ENCODE measurements at regions not wholly inside any gene's neighbourhood (a gene's known extent, or its start where the extent isn't known, plus 50 kb on each side); places are given as distances from the start of the nearest gene placed in this dataset.
A peak's percentile ranks its signal among the peaks of the same experiment; 100 is the strongest.

DNA sequence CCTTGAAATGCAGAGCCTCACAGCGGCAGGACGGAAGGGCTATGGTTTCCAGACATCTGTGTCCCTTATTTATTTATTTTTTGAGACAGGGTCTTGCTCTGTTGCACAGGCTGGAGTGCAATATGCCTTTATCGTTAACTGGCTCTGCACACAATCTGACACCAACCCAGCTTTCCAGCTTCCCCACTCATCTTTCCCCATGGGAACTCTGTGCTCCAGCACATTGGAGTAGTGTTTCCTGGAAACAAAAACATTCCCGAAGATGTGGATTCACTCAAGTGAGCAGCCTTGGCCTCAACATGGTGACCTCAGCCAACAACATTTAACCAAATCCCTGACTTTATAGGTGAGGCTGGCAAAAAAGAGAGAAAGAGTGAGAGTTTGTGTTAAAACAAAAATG, 307.1 kb downstream of the TMEM114 start:
- no peak for DNase-seq
- TF ChIP-seq, protein P1, sequence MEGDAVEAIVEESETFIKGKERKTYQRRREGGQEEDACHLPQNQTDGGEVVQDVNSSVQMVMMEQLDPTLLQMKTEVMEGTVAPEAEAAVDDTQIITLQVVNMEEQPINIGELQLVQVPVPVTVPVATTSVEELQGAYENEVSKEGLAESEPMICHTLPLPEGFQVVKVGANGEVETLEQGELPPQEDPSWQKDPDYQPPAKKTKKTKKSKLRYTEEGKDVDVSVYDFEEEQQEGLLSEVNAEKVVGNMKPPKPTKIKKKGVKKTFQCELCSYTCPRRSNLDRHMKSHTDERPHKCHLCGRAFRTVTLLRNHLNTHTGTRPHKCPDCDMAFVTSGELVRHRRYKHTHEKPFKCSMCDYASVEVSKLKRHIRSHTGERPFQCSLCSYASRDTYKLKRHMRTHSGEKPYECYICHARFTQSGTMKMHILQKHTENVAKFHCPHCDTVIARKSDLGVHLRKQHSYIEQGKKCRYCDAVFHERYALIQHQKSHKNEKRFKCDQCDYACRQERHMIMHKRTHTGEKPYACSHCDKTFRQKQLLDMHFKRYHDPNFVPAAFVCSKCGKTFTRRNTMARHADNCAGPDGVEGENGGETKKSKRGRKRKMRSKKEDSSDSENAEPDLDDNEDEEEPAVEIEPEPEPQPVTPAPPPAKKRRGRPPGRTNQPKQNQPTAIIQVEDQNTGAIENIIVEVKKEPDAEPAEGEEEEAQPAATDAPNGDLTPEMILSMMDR (IDR thresholded peaks at IDR 0.05): no peak
- TF ChIP-seq POLR2A (IDR thresholded peaks at IDR 0.05): no peak
- H3K4me3 ChIP-seq: no peak overlapping the region
- no peaks in the 10 kb centered on the region for H3K9me3 ChIP-seq
- no peaks in the 10 kb centered on the region for H3K4me1 ChIP-seq
- H3K27me3 ChIP-seq: no peaks in the 10 kb centered on the region
- peak overlapping the region in 1 of 2 donors; percentile 45 for H3K27ac ChIP-seq
- intact Hi-C loops (cut with DNase I; ENCODE audit: low total_unique reads): no loop called here
- no peaks in the 10 kb centered on the region for H3K36me3 ChIP-seq

DNA sequence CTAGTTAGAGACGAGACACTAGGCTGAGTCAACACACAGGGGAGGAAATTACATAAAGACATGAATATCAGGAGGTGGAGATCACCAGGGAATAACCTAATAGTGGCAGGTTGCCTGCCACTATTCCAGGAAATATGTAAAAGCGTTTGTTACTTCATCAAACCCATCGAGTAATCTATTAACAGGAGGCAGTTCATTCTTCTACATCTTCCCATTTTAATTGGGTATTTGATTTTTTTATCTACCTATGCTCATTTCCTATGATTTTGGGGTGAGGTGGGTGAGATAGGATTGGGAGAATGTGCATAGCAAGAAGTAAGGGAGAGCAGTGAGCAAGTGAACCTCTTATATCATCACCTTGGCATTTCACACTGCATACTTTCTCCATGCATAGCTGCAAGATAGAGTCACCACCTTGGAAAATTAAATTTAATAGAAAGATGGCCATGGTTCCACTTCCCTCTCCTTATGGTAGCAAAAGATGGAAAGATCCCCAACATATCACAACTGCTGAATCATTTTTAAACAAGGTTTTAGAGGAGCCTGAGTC, 312.2 kb downstream of the TMEM114 start:
- TF ChIP-seq, protein P1 (IDR thresholded peaks at IDR 0.05): no peak
- H3K9me3 ChIP-seq: no peaks in the 10 kb centered on the region
- no peak for DNase-seq
- H3K27ac ChIP-seq: no peak overlapping the region
- no peaks in the 10 kb centered on the region for H3K36me3 ChIP-seq
- intact Hi-C loops (cut with DNase I; ENCODE audit: low total_unique reads): no loop called here
- H3K4me3 ChIP-seq: no peak overlapping the region
- H3K27me3 ChIP-seq: no peaks in the 10 kb centered on the region
- no peaks in the 10 kb centered on the region for H3K4me1 ChIP-seq

DNA sequence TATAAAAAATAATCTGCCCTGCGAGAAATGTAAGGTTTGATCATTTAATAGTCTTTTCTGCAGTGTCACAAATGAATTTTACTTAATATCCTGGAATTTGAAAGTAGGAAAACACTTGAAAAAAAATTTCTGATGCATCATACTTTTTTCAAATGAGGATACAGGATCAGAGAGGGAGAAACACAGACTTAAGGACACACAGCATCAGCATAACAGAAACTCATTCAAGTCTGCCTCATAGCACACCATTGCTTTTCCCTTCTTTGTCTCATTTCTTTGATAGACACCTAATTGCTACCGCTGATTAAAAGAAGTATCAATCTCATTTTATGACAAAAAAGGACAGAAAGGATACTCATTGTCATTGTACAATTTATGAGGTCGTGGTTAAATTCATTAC, 319.0 kb downstream of the TMEM114 start:
- no peak for TF ChIP-seq POLR2A (IDR thresholded peaks at IDR 0.05)
- TF ChIP-seq, protein P1 (IDR thresholded peaks at IDR 0.05): no peak
- no peak overlapping the region for H3K4me3 ChIP-seq
- intact Hi-C loops (cut with DNase I; ENCODE audit: low total_unique reads): no loop called here
- no peaks in the 10 kb centered on the region for H3K36me3 ChIP-seq
- no peaks in the 10 kb centered on the region for H3K4me1 ChIP-seq
- H3K9me3 ChIP-seq: no peaks in the 10 kb centered on the region
- H3K27me3 ChIP-seq: no peaks in the 10 kb centered on the region
- DNase-seq: no peak
- H3K27ac ChIP-seq: no peak overlapping the region

DNA sequence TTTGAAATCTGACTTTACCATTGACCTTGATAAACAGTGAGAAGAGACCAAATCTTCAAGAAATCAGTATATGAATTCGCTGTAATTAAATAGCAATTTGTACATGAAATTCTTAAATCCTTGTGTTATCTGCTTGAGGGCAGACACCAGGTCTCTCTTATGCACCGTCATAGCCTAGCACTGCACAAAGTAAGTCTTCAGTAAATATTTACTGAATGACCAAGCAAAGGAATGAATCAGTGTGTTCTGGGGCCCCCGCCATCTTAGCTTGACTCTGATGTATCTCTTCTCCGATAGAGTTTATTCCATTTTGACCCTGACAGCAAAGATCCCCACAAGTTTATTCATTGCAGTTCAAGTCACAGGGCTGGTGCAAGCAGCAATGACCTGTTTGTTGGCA, 328.0 kb downstream of the TMEM114 start:
- no peaks in the 10 kb centered on the region for H3K36me3 ChIP-seq
- H3K4me3 ChIP-seq: no peak overlapping the region
- intact Hi-C loops (cut with DNase I; ENCODE audit: low total_unique reads): no loop called here
- H3K27ac ChIP-seq: no peak overlapping the region
- TF ChIP-seq, protein P1 (IDR thresholded peaks at IDR 0.05): no peak
- no peak for TF ChIP-seq POLR2A (IDR thresholded peaks at IDR 0.05)
- no peak for DNase-seq
- H3K4me1 ChIP-seq: no peaks in the 10 kb centered on the region
- H3K27me3 ChIP-seq: no peaks in the 10 kb centered on the region
- no peaks in the 10 kb centered on the region for H3K9me3 ChIP-seq

DNA sequence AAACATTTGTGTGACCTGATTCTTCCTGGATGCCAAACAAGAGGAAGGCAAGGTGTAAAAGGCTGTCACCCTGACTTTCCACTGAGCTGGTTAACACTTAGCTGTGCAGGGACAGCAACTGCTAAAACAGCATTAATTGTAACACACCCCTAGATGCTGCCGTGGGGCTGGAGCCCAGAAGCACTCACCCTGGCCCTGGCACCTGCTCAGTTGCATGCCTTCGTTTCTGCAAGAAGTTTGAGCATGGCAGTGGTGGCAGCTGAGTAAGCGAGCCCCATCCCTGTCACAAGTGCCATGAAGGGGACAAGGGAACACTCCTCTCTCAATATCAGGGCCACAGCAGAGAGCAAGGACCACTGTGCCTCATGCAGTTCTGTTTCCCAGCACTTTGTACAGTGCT, 330.2 kb downstream of the TMEM114 start:
- Histone ChIP-seq H3K9me3 (no peaks in the 10 kb centered on the region), H3K27me3 (no peaks in the 10 kb centered on the region), H3K36me3 (no peaks in the 10 kb centered on the region), H3K4me3 (no peak overlapping the region), H3K27ac (no peak overlapping the region), H3K4me1 (no peaks in the 10 kb centered on the region)
- no peak for DNase-seq
- intact Hi-C loops (cut with DNase I; ENCODE audit: low total_unique reads): no loop called here
- TF ChIP-seq, protein P1 (IDR thresholded peaks at IDR 0.05): no peak
- no peak for TF ChIP-seq POLR2A (IDR thresholded peaks at IDR 0.05)
